ENCODE measurements at regions not wholly inside any gene's neighbourhood (a gene's known extent, or its start where the extent isn't known, plus 50 kb on each side); places are given as distances from the start of the nearest gene placed in this dataset.

- TF ChIP-seq POLR2A (IDR thresholded peaks at IDR 0.05) (no peak), POLR2AphosphoS5 (IDR thresholded peaks at IDR 0.05; ENCODE audit: insufficient read depth in 1 of 2, low read depth in 1 of 2) (no peak)
Measured at GRCh38 chr12:4117386-4118016, 156.1 kb upstream of the CCND2 start.
